ENCODE measurements at regions not wholly inside any gene's neighbourhood (a gene's known extent, or its start where the extent isn't known, plus 50 kb on each side); places are given as distances from the start of the nearest gene placed in this dataset.
"Not testable (repeated sequence)": the region's sequence is repeated elsewhere in the genome, so short reads cannot be mapped to it uniquely, and the experiment has no call there.

GRCh38 chr6:90463359-90463758 lies 123.5 kb downstream of the MAP3K7 start:
- no peak for DNase-seq (ENCODE audit: low spot score)

GRCh38 chr6:90462102-90462501 lies 124.8 kb downstream of the MAP3K7 start:
- DNase-seq (ENCODE audit: low spot score): no peak

GRCh38 chr6:90461383-90461782 lies 125.5 kb downstream of the MAP3K7 start:
- no peak for DNase-seq (ENCODE audit: low spot score)

GRCh38 chr6:90460051-90460450 lies 126.8 kb downstream of the MAP3K7 start:
- no peak for DNase-seq (ENCODE audit: low spot score)

GRCh38 chr6:90459225-90459758 lies 127.6 kb downstream of the MAP3K7 start:
- no peak for DNase-seq (ENCODE audit: low spot score)

GRCh38 chr6:90458353-90459224 lies 128.3 kb downstream of the MAP3K7 start:
- no peak for DNase-seq (ENCODE audit: low spot score)

GRCh38 chr6:90457867-90458259 lies 129.0 kb downstream of the MAP3K7 start:
- no peak for DNase-seq (ENCODE audit: low spot score)

GRCh38 chr6:90456997-90457866 lies 129.6 kb downstream of the MAP3K7 start:
- DNase-seq (ENCODE audit: low spot score): not testable (repeated sequence)

GRCh38 chr6:90456001-90456400 lies 130.9 kb downstream of the MAP3K7 start:
- no peak for DNase-seq (ENCODE audit: low spot score)

GRCh38 chr6:90454836-90455427 lies 131.9 kb downstream of the MAP3K7 start:
- DNase-seq (ENCODE audit: low spot score): no peak

GRCh38 chr6:90450268-90450953 lies 136.5 kb downstream of the MAP3K7 start:
- no peak for DNase-seq (ENCODE audit: low spot score)

GRCh38 chr6:90449311-90449710 lies 137.6 kb downstream of the MAP3K7 start:
- DNase-seq (ENCODE audit: low spot score): no peak

- DNase-seq (ENCODE audit: low spot score): no peak
Measured at GRCh38 chr6:90448836-90449235, 138.0 kb downstream of the MAP3K7 start.

- no peak for DNase-seq (ENCODE audit: low spot score)
Measured at GRCh38 chr6:90446164-90446563, 140.7 kb downstream of the MAP3K7 start.

GRCh38 chr6:90445533-90446108 lies 141.3 kb downstream of the MAP3K7 start:
- DNase-seq (ENCODE audit: low spot score): no peak

- DNase-seq (ENCODE audit: low spot score): no peak
Measured at GRCh38 chr6:90444160-90444714, 142.6 kb downstream of the MAP3K7 start.

GRCh38 chr6:90442366-90442765 lies 144.5 kb downstream of the MAP3K7 start:
- DNase-seq (ENCODE audit: low spot score): no peak

GRCh38 chr6:90440586-90441283 lies 144.1 kb upstream of the BACH2 start:
- DNase-seq (ENCODE audit: low spot score): no peak

- no peak for DNase-seq (ENCODE audit: low spot score)
Measured at GRCh38 chr6:90439586-90439985, 142.9 kb upstream of the BACH2 start.

- DNase-seq (ENCODE audit: low spot score): peak; percentile 26
Measured at GRCh38 chr6:90436403-90436802, 139.8 kb upstream of the BACH2 start.

Data from SW480 (cell line).